Fibroblast of pulmonary artery (primary cell): ENCODE measurements at regions not wholly inside any gene's neighbourhood (a gene's known extent, or its start where the extent isn't known, plus 50 kb on each side); places are given as distances from the start of the nearest gene placed in this dataset.

Experiments
- DNase-seq: peaks from one replicate; pipeline ENCODE4 v3.0.0-alpha.2; 2010; ENCODE audit warnings: low read depth
- H3K4me3 ChIP-seq: replicated peaks from 2 replicates; pipeline ENCODE4 v1.5.1; 2011; ENCODE audit warnings: low read depth, mild to moderate bottlenecking, control low read depth, low read length, moderate library complexity
- CTCF ChIP-seq: IDR thresholded peaks from 2 replicates; pipeline ENCODE4 v1.5.1; 2011; ENCODE audit warnings: mild to moderate bottlenecking, control low read depth, low read length, inconsistent platforms; ENCODE audit errors: missing control alignments

GRCh38 chr5:152456815-152457443 lies 51.9 kb upstream of the NMUR2 start:
- TF ChIP-seq CTCF, result no peak
- H3K4me3 ChIP-seq, result no peak overlapping the region
- DNase-seq, result no peak

GRCh38 chr5:152462021-152462721 lies 57.1 kb upstream of the NMUR2 start:
- no peak for TF ChIP-seq CTCF
- no peak overlapping the region for H3K4me3 ChIP-seq
- no peak for DNase-seq

GRCh38 chr5:152464048-152464447 lies 59.0 kb upstream of the NMUR2 start:
- no peak for TF ChIP-seq CTCF
- no peak overlapping the region for H3K4me3 ChIP-seq
- DNase-seq, result no peak

- no peak for TF ChIP-seq CTCF
Measured at GRCh38 chr5:152465140-152465539, 60.1 kb upstream of the NMUR2 start.

GRCh38 chr5:152466085-152466745 lies 61.1 kb upstream of the NMUR2 start:
- no peak overlapping the region for H3K4me3 ChIP-seq
- no peak for DNase-seq
- TF ChIP-seq CTCF, result no peak

More at GRCh38 chr5:152465140-152465539, 60.1 kb upstream of the NMUR2 start:
- no peak for DNase-seq
- no peak overlapping the region for H3K4me3 ChIP-seq

- H3K4me3 ChIP-seq, result no peak overlapping the region
- no peak for DNase-seq
- TF ChIP-seq CTCF, result no peak
Measured at GRCh38 chr5:152470167-152470566, 65.1 kb upstream of the NMUR2 start.
